WERI-Rb-1 (cell line): ENCODE measurements at regions not wholly inside any gene's neighbourhood (a gene's known extent, or its start where the extent isn't known, plus 50 kb on each side); places are given as distances from the start of the nearest gene placed in this dataset.

Experiments used
- DNase-seq: peaks from one replicate; pipeline ENCODE4 v3.0.0-alpha.2; 2020
- H3K27ac ChIP-seq: fragments of 250-450 bp; sonication (Bioruptor Pico); 2 replicates; pipeline ENCODE4 v1.5.1; 2020; ENCODE audit warnings: mild to moderate bottlenecking, moderate library complexity
- H3K27me3 ChIP-seq: fragments of 250-450 bp; sonication (Bioruptor Pico); 2 replicates; pipeline ENCODE4 v1.5.1; 2021; ENCODE audit warnings: mild to moderate bottlenecking, low read depth, moderate library complexity; ENCODE audit not compliant: insufficient read depth, severe bottlenecking
- H3K36me3 ChIP-seq: fragments of 250-450 bp; sonication (Bioruptor Pico); 2 replicates; pipeline ENCODE4 v1.5.1; 2020; ENCODE audit warnings: mild to moderate bottlenecking, moderate library complexity
- H3K4me3 ChIP-seq: 2 replicates; pipeline ENCODE4 v1.5.1; 2011; ENCODE audit warnings: low read depth, mild to moderate bottlenecking, control low read depth, low read length
- H3K9me3 ChIP-seq: fragments of 250-450 bp; sonication (Bioruptor Pico); 2 replicates; pipeline ENCODE4 v1.5.1; 2021; ENCODE audit warnings: mild to moderate bottlenecking, moderate library complexity; ENCODE audit not compliant: severe bottlenecking
- TF ChIP-seq, protein P1 (sequence below): IDR thresholded peaks from 2 replicates; pipeline ENCODE4 v1.5.1; 2011; ENCODE audit warnings: low read depth, mild to moderate bottlenecking, control low read depth, inconsistent platforms, low read length

DNA sequence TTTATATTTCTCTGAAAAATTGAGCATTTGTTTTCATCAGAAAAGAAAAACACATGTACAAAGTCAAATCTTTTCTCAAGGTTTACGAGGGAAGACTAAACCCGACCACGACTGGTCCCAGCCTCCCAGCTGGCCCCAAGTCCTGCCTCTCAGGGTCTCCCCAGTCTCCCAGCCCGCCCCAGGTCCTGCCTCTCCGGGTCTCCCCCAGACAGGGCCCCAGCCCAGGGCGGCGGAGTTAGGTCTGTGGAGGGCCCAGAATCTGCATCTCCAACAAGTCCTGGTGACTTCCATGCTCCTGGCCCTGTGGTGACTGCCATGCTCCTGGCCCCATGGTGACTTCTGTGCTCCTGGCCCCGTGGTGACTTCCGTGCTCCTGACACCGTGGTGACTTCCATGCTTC, 359.9 kb downstream of the IRX2 start:
- peaks cover 96% of the 10 kb centered on the region for H3K27me3 ChIP-seq
- no peak overlapping the region for H3K27ac ChIP-seq
- H3K36me3 ChIP-seq = no peaks in the 10 kb centered on the region
- no peak overlapping the region for H3K4me3 ChIP-seq
- TF ChIP-seq, protein P1, sequence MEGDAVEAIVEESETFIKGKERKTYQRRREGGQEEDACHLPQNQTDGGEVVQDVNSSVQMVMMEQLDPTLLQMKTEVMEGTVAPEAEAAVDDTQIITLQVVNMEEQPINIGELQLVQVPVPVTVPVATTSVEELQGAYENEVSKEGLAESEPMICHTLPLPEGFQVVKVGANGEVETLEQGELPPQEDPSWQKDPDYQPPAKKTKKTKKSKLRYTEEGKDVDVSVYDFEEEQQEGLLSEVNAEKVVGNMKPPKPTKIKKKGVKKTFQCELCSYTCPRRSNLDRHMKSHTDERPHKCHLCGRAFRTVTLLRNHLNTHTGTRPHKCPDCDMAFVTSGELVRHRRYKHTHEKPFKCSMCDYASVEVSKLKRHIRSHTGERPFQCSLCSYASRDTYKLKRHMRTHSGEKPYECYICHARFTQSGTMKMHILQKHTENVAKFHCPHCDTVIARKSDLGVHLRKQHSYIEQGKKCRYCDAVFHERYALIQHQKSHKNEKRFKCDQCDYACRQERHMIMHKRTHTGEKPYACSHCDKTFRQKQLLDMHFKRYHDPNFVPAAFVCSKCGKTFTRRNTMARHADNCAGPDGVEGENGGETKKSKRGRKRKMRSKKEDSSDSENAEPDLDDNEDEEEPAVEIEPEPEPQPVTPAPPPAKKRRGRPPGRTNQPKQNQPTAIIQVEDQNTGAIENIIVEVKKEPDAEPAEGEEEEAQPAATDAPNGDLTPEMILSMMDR = no peak
- DNase-seq = no peak
- H3K9me3 ChIP-seq = no peaks in the 10 kb centered on the region

DNA sequence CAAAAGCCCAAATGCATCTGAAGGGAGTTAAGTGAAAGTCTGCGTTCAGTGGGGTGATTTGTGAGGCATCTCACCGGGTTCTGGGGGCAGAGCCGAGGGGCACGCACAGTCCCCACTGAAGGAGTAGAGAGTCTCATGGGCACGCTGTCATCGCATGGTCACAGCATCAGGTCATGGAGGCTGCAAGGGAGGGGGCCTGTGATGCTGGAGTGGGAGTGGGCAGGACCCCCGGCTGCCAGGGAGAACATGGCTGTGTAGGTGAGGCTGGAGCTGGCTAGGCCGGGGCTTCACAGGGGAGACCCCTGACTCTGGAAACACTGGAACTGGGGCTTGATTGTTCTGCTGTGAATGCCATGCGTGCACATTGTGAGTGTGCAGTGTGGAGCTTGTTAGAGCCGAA, 360.5 kb downstream of the IRX2 start:
- H3K9me3 ChIP-seq = no peaks in the 10 kb centered on the region
- H3K27ac ChIP-seq = no peak overlapping the region
- peaks cover 97% of the 10 kb centered on the region for H3K27me3 ChIP-seq
- H3K36me3 ChIP-seq = no peaks in the 10 kb centered on the region
- no peak overlapping the region for H3K4me3 ChIP-seq
- TF ChIP-seq, protein P1 = no peak
- DNase-seq = no peak

DNA sequence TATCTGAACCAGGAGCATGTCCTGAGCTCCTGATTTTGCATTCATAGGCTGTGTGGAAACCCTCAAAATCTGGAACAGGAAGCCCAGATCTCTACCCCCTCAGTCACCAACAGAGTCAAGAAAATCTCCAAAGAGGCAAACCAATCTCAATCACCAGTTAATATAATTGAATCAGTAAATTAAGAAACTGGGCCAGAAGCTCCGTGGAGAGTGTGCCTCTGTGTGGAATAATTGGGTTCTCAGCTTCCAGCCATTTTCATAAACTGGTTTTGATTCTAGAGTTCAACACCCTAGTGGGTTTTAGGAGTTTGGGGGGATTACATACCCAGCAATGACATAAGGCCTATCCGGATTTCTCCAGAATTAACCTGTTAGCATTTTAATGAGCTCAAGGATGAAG, 362.9 kb downstream of the IRX2 start:
- Histone ChIP-seq H3K27me3 (peaks cover 94% of the 10 kb centered on the region), H3K9me3 (no peaks in the 10 kb centered on the region), H3K27ac (no peak overlapping the region), H3K4me3 (no peak overlapping the region), H3K36me3 (no peaks in the 10 kb centered on the region)
- TF ChIP-seq, protein P1 = no peak
- no peak for DNase-seq

DNA sequence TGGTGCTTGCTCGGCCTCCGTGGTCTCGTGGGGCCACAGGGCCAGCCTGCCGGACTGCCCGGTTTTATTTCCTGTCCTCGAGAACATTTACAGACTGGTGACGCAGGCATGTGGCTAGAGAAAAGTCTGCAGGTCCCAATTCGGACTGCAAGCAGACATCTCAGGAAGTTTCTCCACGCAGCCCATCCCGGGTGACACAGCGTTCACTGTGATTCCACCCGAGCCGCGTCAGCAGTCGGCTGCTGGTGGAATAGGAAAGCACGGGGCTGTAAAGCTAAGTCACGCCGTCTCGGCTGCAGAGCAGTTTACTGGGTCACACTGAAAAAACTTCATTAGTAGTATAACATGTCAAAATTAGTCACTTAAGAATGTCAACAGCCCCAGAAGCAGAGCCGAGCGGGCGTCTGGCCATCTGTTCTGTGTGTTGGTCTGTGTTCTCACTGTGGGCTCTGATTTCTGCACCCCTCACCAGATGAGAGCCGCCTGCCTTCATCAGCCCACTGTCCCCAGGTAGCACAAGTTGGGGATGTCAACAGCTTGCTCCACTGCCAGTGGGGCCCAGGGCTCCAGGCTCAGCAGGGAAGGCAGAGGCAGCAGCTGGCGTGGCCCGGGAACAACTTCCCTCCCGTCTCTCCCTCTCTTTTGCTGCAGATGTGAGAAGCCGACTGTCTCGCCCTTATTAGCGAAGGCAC, 363.7 kb downstream of the IRX2 start:
- Histone ChIP-seq H3K27me3 (peaks cover 94% of the 10 kb centered on the region), H3K9me3 (no peaks in the 10 kb centered on the region), H3K36me3 (no peaks in the 10 kb centered on the region), H3K27ac (no peak overlapping the region), H3K4me3 (no peak overlapping the region)
- TF ChIP-seq, protein P1 = no peak
- DNase-seq = peak; percentile 15

DNA sequence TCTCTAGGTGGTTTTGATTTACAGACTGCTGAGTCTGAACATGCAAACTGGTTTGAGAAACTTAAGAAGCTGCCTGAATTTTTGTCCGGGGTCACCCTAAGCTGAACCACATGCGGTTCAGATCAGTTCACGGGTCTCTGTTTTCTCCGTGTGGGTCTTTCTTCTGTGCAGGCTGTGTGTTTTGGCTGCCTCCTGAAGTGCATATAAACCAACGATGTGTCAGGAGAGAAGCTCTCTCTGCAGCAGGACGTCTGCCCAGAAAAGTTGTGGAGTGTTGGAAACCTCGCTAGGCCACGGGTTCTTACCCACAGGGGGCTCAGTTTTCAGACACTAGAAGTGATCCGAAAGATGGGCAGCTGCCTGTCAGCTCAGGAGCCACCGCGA, 364.2 kb downstream of the IRX2 start:
- Histone ChIP-seq H3K36me3 (no peaks in the 10 kb centered on the region), H3K9me3 (no peaks in the 10 kb centered on the region), H3K27ac (no peak overlapping the region), H3K27me3 (peaks cover 95% of the 10 kb centered on the region), H3K4me3 (no peak overlapping the region)
- no peak for DNase-seq
- TF ChIP-seq, protein P1 = no peak

DNA sequence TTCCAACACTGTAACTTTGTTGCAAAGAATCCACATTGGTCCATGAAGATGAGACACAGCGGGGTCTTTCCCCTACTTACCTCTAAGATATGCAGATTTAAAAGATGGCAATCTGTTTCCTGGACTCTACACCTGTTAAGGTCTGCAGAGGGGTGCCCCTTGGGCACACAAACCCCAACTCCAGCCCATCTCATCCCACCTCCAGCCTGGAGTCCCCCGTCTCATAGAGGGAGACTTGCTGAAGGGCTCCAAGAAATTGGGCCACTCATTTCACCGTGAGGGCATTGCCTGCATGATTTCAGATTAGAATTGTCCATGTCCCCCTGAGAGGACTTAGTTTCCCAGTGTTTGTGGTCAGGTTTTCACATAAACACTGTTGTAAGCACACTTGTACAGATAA, 365.7 kb downstream of the IRX2 start:
- no peak overlapping the region for H3K4me3 ChIP-seq
- DNase-seq = no peak

More for the DNA sequence above, 365.7 kb downstream of the IRX2 start:
- Histone ChIP-seq H3K9me3 (peaks cover 4% of the 10 kb centered on the region), H3K27ac (no peak overlapping the region), H3K36me3 (no peaks in the 10 kb centered on the region), H3K27me3 (peaks cover 96% of the 10 kb centered on the region)
- TF ChIP-seq, protein P1 = no peak
